DND-41 (cell line): ENCODE measurements at regions not wholly inside any gene's neighbourhood (a gene's known extent, or its start where the extent isn't known, plus 50 kb on each side); places are given as distances from the start of the nearest gene placed in this dataset.

Experiments
- ATAC-seq: fragments of 200-7000 bp; cut with Tn5 transposase; 3 replicates; pipeline ENCODE4 v1.9.1; 2021; ENCODE audit warnings: low read depth; ENCODE audit not compliant: insufficient read depth
- DNase-seq: peaks from one replicate; pipeline ENCODE4 v3.0.0-alpha.2; 2020
- H2AFZ ChIP-seq: 2 replicates; pipeline ENCODE4 v1.6.0; 2012; ENCODE audit warnings: low read depth, low read length
- H3K27ac ChIP-seq: 2 replicates; pipeline ENCODE4 v1.5.1; 2012; ENCODE audit warnings: low read length, inconsistent platforms
- H3K27me3 ChIP-seq: fragments of 200-600 bp; sonication (generic); 2 replicates; pipeline ENCODE4 v1.6.0; 2012; ENCODE audit warnings: low read length, mild to moderate bottlenecking, inconsistent platforms; ENCODE audit not compliant: insufficient read depth, poor library complexity
- H3K36me3 ChIP-seq: 2 replicates; pipeline ENCODE4 v1.5.1; 2012; ENCODE audit warnings: low read length, inconsistent platforms; ENCODE audit not compliant: insufficient read depth
- H3K4me1 ChIP-seq: 2 replicates; pipeline ENCODE4 v1.5.1; 2012; ENCODE audit warnings: mild to moderate bottlenecking, low read length; ENCODE audit not compliant: insufficient read depth
- H3K4me2 ChIP-seq: 2 replicates; pipeline ENCODE4 v1.6.0; 2012; ENCODE audit warnings: mild to moderate bottlenecking, moderate library complexity, low read length, inconsistent platforms; ENCODE audit not compliant: insufficient read depth
- H3K4me3 ChIP-seq, 2 experiments: fragments of 200-600 bp in 1 of 2; shearing (Covaris generic) in 1 of 2; 2 replicates each; pipeline ENCODE4 v1.5.1; 2012 to 2016; ENCODE audit warnings: inconsistent platforms in 2 of 2, low read length in 2 of 2, mild to moderate bottlenecking in 2 of 2, low read depth in 1 of 2, moderate library complexity in 1 of 2
- H3K79me2 ChIP-seq: 2 replicates; pipeline ENCODE4 v1.6.0; 2012; ENCODE audit warnings: low read length, inconsistent platforms; ENCODE audit not compliant: insufficient read depth
- H3K9ac ChIP-seq: 2 replicates; pipeline ENCODE4 v1.6.0; 2012; ENCODE audit warnings: low read depth, mild to moderate bottlenecking, inconsistent platforms, low read length, moderate library complexity
- H3K9me3 ChIP-seq: 2 replicates; pipeline ENCODE4 v1.5.1; 2012; ENCODE audit warnings: low read length, moderate library complexity, mild to moderate bottlenecking, inconsistent platforms; ENCODE audit not compliant: insufficient read depth, severe bottlenecking
- H4K20me1 ChIP-seq: 2 replicates; pipeline ENCODE4 v1.6.0; 2012; ENCODE audit warnings: low read length; ENCODE audit not compliant: insufficient read depth
- EZH2 ChIP-seq: IDR thresholded peaks from 3 replicates; pipeline ENCODE4 v1.6.1; 2012; ENCODE audit warnings: borderline replicate concordance, low read depth, mild to moderate bottlenecking, moderate library complexity, low read length, inconsistent platforms; ENCODE audit not compliant: severe bottlenecking
- TF ChIP-seq, protein P1 (sequence below): IDR thresholded peaks from 2 replicates; pipeline ENCODE4 v1.5.1; 2012; ENCODE audit warnings: borderline replicate concordance, low read length, moderate library complexity, mild to moderate bottlenecking; ENCODE audit not compliant: poor library complexity, severe bottlenecking; ENCODE audit errors: extremely low read depth

DNA sequence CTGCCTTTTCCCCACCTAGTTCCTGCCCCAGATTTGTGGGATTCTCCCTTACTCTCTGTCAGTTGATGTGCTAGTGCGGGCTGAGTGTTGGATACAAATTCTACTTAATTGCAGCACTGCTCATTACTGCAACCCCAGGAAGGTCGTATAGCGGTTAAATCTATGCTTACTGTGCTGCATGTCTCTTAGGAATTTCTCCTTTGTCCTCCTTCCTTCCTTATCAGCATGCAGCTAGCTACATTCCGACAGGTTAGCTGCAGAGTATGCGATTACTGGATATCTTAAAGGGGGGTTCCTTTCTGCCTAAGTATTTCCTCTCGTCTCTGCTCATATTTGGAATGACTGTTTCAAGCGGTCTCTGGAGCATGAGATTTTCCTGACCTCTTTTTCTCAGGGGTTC lies 662.8 kb downstream of the TLL1 start:
- DNase-seq (no peak), ATAC-seq (no peak)
- no peak for TF ChIP-seq EZH2
- TF ChIP-seq, protein P1, sequence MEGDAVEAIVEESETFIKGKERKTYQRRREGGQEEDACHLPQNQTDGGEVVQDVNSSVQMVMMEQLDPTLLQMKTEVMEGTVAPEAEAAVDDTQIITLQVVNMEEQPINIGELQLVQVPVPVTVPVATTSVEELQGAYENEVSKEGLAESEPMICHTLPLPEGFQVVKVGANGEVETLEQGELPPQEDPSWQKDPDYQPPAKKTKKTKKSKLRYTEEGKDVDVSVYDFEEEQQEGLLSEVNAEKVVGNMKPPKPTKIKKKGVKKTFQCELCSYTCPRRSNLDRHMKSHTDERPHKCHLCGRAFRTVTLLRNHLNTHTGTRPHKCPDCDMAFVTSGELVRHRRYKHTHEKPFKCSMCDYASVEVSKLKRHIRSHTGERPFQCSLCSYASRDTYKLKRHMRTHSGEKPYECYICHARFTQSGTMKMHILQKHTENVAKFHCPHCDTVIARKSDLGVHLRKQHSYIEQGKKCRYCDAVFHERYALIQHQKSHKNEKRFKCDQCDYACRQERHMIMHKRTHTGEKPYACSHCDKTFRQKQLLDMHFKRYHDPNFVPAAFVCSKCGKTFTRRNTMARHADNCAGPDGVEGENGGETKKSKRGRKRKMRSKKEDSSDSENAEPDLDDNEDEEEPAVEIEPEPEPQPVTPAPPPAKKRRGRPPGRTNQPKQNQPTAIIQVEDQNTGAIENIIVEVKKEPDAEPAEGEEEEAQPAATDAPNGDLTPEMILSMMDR = no peak
- H4K20me1 ChIP-seq = no peaks in the 10 kb centered on the region
- no peaks in the 10 kb centered on the region for H3K36me3 ChIP-seq
- H3K79me2 ChIP-seq = no peaks in the 10 kb centered on the region
- no peaks in the 10 kb centered on the region for H3K27me3 ChIP-seq
- H3K4me1 ChIP-seq = no peaks in the 10 kb centered on the region
- H3K4me3 ChIP-seq = no peak overlapping the region
- H3K27ac ChIP-seq = no peak overlapping the region
- H3K4me2 ChIP-seq = no peak overlapping the region
- no peak overlapping the region for H2AFZ ChIP-seq
- H3K9ac ChIP-seq = no peak overlapping the region
- H3K9me3 ChIP-seq = no peaks in the 10 kb centered on the region

DNA sequence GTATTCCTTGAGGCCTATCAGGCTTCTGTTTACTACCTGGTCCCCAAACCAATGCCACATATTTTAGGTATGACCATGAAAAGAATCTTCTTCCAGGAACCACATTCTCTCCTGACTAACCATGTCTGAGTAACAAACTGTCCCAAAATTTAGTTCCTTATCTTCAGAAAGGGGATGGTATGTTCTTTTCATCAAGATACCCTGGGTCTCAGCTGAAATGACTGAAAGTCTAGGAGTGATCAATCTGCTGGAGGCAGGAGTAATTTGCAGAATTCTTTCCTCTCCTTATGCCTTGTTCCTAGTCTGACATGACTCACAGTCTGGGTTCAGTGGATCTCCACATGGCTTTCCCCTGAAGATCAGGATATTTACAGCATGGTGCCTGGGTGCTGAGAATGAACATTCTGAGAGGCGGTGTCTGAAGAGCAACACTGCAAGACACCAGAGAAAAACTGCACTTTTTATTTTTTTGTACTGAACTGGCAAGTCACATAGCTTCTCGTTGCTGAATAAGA lies 665.5 kb downstream of the TLL1 start:
- ATAC-seq (no peak), DNase-seq (no peak)
- Histone ChIP-seq H3K4me3 (no peak overlapping the region), H3K9ac (no peak overlapping the region), H3K27me3 (no peaks in the 10 kb centered on the region), H3K27ac (no peak overlapping the region), H3K79me2 (no peaks in the 10 kb centered on the region), H3K4me2 (no peak overlapping the region), H4K20me1 (no peaks in the 10 kb centered on the region), H3K4me1 (no peaks in the 10 kb centered on the region), H3K36me3 (no peaks in the 10 kb centered on the region), H2AFZ (no peak overlapping the region), H3K9me3 (no peaks in the 10 kb centered on the region)
- TF ChIP-seq EZH2 = no peak
- TF ChIP-seq, protein P1 = no peak

DNA sequence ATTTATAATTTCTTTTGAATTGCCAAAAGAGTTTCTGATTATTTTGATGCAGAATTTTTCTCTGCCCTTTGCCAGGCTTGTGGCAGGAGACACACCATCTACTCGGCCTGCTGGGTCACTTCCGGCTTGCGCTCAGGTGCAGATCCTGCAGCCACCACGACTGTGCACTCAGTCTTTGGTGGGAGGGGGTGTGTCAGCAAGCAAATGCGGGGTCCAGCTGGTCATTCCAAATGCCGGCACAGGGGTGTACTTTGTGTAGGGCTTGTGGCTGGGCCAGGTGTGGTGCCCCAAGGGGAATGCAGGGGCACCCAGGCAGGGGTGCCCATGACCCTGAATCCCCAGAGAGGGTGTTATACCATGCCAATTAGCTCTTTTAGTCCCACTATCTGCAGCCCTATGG lies 673.0 kb downstream of the TLL1 start:
- H3K9ac ChIP-seq = no peak overlapping the region
- ATAC-seq (no peak), DNase-seq (no peak)
- no peaks in the 10 kb centered on the region for H3K4me1 ChIP-seq
- TF ChIP-seq, protein P1 = no peak
- no peak for TF ChIP-seq EZH2
- no peaks in the 10 kb centered on the region for H3K36me3 ChIP-seq
- H3K27me3 ChIP-seq = no peaks in the 10 kb centered on the region
- no peak overlapping the region for H3K27ac ChIP-seq
- no peaks in the 10 kb centered on the region for H3K79me2 ChIP-seq
- no peak overlapping the region for H2AFZ ChIP-seq
- H3K4me3 ChIP-seq = no peak overlapping the region
- H3K9me3 ChIP-seq = no peaks in the 10 kb centered on the region
- H3K4me2 ChIP-seq = no peak overlapping the region
- H4K20me1 ChIP-seq = no peaks in the 10 kb centered on the region

DNA sequence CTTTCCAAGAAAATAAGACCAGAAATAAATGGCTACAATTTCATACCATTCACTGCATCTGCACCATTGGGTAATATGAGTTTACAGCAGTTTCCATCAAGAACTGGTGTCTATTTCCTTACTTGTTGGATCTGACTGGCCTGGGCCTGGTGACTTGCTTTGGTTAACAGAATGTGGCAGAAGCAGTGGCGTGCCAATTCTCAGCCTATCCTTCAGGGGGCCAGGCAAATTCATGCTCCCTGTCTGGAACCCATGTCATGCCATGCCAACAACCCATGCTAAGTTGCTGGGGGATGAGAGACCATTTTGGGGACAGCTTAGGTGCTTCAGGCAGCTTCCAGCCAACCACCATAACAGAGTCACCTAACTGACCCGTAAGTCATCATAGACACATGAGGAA lies 656.7 kb downstream of the SPOCK3 start:
- no peak overlapping the region for H2AFZ ChIP-seq
- ATAC-seq (no peak), DNase-seq (no peak)
- H4K20me1 ChIP-seq = no peaks in the 10 kb centered on the region
- no peaks in the 10 kb centered on the region for H3K36me3 ChIP-seq
- H3K9ac ChIP-seq = no peak overlapping the region
- H3K79me2 ChIP-seq = no peaks in the 10 kb centered on the region
- no peaks in the 10 kb centered on the region for H3K9me3 ChIP-seq
- H3K27me3 ChIP-seq = no peaks in the 10 kb centered on the region
- H3K27ac ChIP-seq = no peak overlapping the region
- TF ChIP-seq, protein P1 = no peak
- no peak for TF ChIP-seq EZH2
- no peak overlapping the region for H3K4me2 ChIP-seq
- no peak overlapping the region for H3K4me3 ChIP-seq
- no peaks in the 10 kb centered on the region for H3K4me1 ChIP-seq
